Activated naive CD8-positive, alpha-beta T cell treated with anti-CD3 and anti-CD28 coated beads, Interleukin-2, amount 10 ng/mL, durations not matched to agents 7 days and 5 days (primary cell): ENCODE measurements at regions not wholly inside any gene's neighbourhood (a gene's known extent, or its start where the extent isn't known, plus 50 kb on each side); places are given as distances from the start of the nearest gene placed in this dataset.

ENCODE experiments used
- ATAC-seq: fragments of 150-1000 bp; cut with Tn5 transposase; one replicate; pipeline ENCODE4 v1.10.0; 2021; ENCODE audit warnings: low read depth, moderate library complexity
- POLR2A ChIA-PET: fragments of 350-600 bp; sonication (Branson Sonifier 250); formaldehyde crosslinking; loops from one replicate; lab custom pipeline; 2021; ENCODE audit warnings: antibody characterized with exemption; lab: Charles Lee
- DNase-seq: peaks from one replicate; pipeline ENCODE4 v3.0.0; 2021
- H3K27ac Mint-ChIP-seq: one replicate; pipeline ENCODE4 v1.8.0; 2022; ENCODE audit warnings: mild to moderate bottlenecking, mixed read lengths
- H3K27me3 Mint-ChIP-seq: one replicate; pipeline ENCODE4 v1.8.0; 2022; ENCODE audit warnings: mild to moderate bottlenecking, moderate library complexity, mixed read lengths
- H3K36me3 Mint-ChIP-seq: one replicate; pipeline ENCODE4 v1.8.0; 2021; ENCODE audit warnings: mild to moderate bottlenecking, mixed read lengths
- H3K4me1 Mint-ChIP-seq: one replicate; pipeline ENCODE4 v1.8.0; 2021; ENCODE audit warnings: mixed read lengths
- H3K4me3 Mint-ChIP-seq: one replicate; pipeline ENCODE4 v1.8.0; 2022; ENCODE audit warnings: mild to moderate bottlenecking, moderate library complexity, mixed read lengths
- H3K9me3 Mint-ChIP-seq: one replicate; pipeline ENCODE4 v1.8.0; 2021; ENCODE audit warnings: mixed read lengths

DNA sequence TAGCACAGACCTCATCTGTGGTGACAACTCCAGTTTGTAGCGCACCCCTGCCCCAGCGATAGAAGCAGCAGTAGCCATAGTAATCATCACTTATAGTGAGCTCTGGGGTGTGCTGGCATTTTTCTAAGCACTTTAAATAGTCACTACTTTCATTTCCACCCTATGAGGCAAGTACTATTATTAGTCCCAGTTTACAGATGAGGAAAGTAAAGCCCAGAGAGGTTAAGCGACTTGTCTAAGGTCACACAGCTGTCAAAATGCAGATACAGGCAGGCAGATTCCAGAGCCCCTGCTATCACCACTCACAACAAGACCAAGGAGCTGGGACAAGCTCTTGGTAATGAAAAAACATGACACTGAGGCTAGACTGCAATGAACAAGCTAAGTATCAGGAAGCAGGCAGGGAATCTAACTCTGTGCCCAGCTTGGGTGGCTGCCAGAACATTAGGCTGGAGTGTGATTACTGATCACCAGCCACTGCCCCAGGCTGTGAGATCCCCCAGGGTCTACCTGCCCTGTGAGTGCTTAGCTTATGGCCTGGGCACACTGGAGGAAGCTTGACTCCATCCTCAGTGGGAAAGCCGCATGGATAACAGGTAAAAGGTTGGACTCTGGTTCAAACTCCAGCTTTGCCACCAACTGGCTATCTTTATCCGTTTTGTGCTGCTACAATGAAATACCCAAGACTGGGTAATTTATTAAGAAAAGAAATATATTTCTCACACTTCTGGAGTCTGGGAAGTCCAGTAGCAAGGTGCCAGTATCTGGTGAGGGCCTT lies 561.1 kb downstream of the MN1 start:
- H3K4me3 Mint-ChIP-seq, result no peak overlapping the region

DNA sequence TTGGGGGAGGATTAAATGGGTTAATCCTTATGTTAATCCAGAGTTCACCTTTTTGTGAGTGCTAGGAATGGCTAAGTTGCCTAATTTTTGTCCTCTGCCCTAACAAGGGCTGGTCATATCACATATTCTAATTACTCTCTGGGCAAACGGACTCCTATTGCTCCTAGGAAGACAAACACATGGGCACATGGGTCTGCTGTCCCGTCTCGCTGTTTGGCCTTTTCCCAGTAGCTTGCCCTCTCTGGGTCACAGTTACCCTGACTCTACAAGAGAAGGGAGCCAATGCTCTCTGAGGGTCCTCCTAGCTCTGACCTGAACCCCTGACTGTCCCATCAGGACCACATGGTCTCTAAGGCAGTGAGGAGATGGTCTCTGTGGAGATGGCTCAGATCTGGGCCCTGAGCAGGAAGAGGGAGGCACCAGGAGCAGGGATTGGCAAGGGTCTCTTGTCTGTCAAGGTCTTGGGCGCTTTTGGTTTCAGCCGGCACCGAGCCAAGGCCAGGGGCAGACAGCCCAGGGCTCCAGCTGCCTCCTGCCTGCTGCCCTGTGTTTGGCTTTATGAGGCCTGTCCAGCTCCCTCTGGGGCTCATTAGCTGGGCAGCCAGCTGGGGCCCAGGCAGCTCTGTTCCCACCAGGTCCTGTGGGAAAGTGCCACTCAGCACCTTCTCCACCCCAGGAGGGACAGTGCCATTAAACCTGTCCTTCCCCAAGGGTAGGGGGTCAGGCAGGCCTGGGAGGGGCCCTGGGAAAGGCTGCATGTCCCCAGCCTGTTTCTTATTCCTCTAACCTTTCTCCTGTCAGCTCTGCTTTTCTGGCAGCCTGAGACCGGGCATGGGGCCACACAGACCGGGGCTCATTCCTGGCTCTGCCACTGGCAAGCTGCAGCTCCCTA lies 559.9 kb downstream of the MN1 start:
- Mint-ChIP-seq H3K36me3 (no peaks in the 10 kb centered on the region), H3K27ac (no peak overlapping the region), H3K27me3 (no peaks in the 10 kb centered on the region), H3K9me3 (no peaks in the 10 kb centered on the region), H3K4me1 (peaks cover under 1% of the 10 kb centered on the region), H3K4me3 (no peak overlapping the region)
- POLR2A ChIA-PET, result no interaction called here
- ATAC-seq (no peak), DNase-seq (no peak)

More for the DNA sequence above, 561.1 kb downstream of the MN1 start:
- H3K36me3 Mint-ChIP-seq, result no peaks in the 10 kb centered on the region
- no peak for ATAC-seq
- H3K27ac Mint-ChIP-seq, result no peak overlapping the region
- H3K4me1 Mint-ChIP-seq, result no peaks in the 10 kb centered on the region
- POLR2A ChIA-PET, result no interaction called here
- H3K27me3 Mint-ChIP-seq, result no peaks in the 10 kb centered on the region
- DNase-seq, result no peak
- no peaks in the 10 kb centered on the region for H3K9me3 Mint-ChIP-seq

GRCh38 chr22:27242474-27242873 lies 559.1 kb downstream of the MN1 start:
- no peak overlapping the region for H3K4me3 Mint-ChIP-seq
- H3K4me1 Mint-ChIP-seq, result peaks cover 4% of the 10 kb centered on the region
- no peaks in the 10 kb centered on the region for H3K36me3 Mint-ChIP-seq
- no peak for ATAC-seq
- no peaks in the 10 kb centered on the region for H3K27me3 Mint-ChIP-seq
- no peak overlapping the region for H3K27ac Mint-ChIP-seq
- no peak for DNase-seq
- H3K9me3 Mint-ChIP-seq, result no peaks in the 10 kb centered on the region
- POLR2A ChIA-PET, result no interaction called here

DNA sequence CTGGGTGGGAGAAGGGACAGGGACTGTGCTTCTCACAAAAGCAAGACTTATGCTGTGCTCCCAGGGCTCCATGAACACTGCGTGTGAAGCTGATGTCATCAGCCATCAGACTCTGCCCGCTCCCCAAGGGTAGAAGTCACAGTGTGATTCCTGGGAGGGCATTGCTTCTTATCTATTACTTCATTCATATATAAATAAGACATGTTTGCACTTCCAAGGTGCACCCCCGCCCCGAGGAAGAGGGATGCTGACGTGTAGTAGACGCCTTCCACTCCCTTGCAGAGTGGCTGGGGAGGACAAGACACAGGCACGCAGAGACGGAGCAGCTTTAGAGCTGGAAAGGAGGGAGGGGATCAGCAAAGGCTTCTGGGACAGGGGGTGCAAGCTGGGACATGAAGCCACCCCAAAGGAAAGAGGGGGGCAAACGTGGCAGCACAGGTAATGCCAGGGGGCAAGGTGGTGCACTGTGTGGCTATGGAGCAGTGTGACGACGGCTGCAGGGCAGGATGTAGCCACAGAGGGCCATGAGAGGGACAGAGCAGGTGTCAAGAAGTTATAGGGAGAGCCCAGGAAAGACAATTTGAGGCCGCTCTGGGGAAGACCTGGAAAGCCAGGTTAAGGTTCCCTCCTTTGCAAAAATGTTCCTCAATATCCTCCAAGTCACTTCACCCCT lies 558.5 kb downstream of the MN1 start:
- Mint-ChIP-seq H3K36me3 (no peaks in the 10 kb centered on the region), H3K9me3 (no peaks in the 10 kb centered on the region), H3K27me3 (no peaks in the 10 kb centered on the region), H3K4me1 (peaks cover 6% of the 10 kb centered on the region), H3K27ac (no peak overlapping the region), H3K4me3 (no peak overlapping the region)
- ATAC-seq, result no peak
- POLR2A ChIA-PET, result no interaction called here
- DNase-seq, result no peak

GRCh38 chr22:27244328-27244727 lies 557.2 kb downstream of the MN1 start:
- no peak overlapping the region for H3K4me3 Mint-ChIP-seq
- no peak overlapping the region for H3K27ac Mint-ChIP-seq
- no peak for ATAC-seq
- POLR2A ChIA-PET, result no interaction called here
- H3K9me3 Mint-ChIP-seq, result no peaks in the 10 kb centered on the region
- no peak for DNase-seq
- no peaks in the 10 kb centered on the region for H3K27me3 Mint-ChIP-seq
- H3K36me3 Mint-ChIP-seq, result no peaks in the 10 kb centered on the region
- peaks cover 6% of the 10 kb centered on the region for H3K4me1 Mint-ChIP-seq

DNA sequence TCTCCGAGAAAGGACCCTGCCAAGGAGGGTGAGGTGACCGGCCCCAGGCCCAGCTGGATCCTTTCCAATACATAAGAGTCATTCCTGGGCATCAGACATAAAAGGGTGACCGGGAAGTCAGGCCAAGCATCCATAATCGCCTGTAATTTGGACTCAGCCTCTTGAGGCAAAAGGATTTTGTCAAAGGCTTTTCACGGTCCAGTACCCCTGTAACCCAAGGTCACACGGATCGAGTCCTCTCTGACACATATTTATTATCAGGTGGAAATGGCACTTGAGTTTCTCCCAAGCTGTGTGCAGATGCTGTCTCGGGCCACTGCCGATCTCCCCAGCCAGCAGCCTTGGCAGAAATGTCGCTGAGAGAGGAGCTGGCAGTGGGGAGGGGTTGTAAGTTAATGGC lies 556.5 kb downstream of the MN1 start:
- DNase-seq (no peak), ATAC-seq (no peak)
- no peaks in the 10 kb centered on the region for H3K36me3 Mint-ChIP-seq
- H3K27me3 Mint-ChIP-seq, result no peaks in the 10 kb centered on the region
- POLR2A ChIA-PET, result no interaction called here
- no peak overlapping the region for H3K4me3 Mint-ChIP-seq
- H3K9me3 Mint-ChIP-seq, result no peaks in the 10 kb centered on the region
- H3K4me1 Mint-ChIP-seq, result peaks cover 6% of the 10 kb centered on the region
- H3K27ac Mint-ChIP-seq, result no peak overlapping the region

- no peaks in the 10 kb centered on the region for H3K9me3 Mint-ChIP-seq
Observed at GRCh38 chr22:27246558-27246957, 555.0 kb downstream of the MN1 start.

GRCh38 chr22:27247701-27248434 lies 553.7 kb downstream of the MN1 start:
- no peaks in the 10 kb centered on the region for H3K36me3 Mint-ChIP-seq

More at GRCh38 chr22:27246558-27246957, 555.0 kb downstream of the MN1 start:
- DNase-seq (no peak), ATAC-seq (no peak)
- POLR2A ChIA-PET, result no interaction called here
- Mint-ChIP-seq H3K4me1 (peaks cover 6% of the 10 kb centered on the region), H3K36me3 (no peaks in the 10 kb centered on the region), H3K4me3 (peak overlapping the region; percentile 2), H3K27me3 (no peaks in the 10 kb centered on the region), H3K27ac (no peak overlapping the region)

GRCh38 chr22:27250418-27250817 lies 551.1 kb downstream of the MN1 start:
- Mint-ChIP-seq H3K4me1 (peaks cover 6% of the 10 kb centered on the region), H3K27ac (no peak overlapping the region), H3K9me3 (peaks cover 4% of the 10 kb centered on the region), H3K4me3 (no peak overlapping the region), H3K27me3 (no peaks in the 10 kb centered on the region), H3K36me3 (no peaks in the 10 kb centered on the region)
- ATAC-seq (no peak), DNase-seq (no peak)
- POLR2A ChIA-PET, result no interaction called here

More at GRCh38 chr22:27247701-27248434, 553.7 kb downstream of the MN1 start:
- DNase-seq (no peak), ATAC-seq (no peak)
- no peak overlapping the region for H3K4me3 Mint-ChIP-seq
- H3K4me1 Mint-ChIP-seq, result peaks cover 6% of the 10 kb centered on the region
- no peak overlapping the region for H3K27ac Mint-ChIP-seq
- peaks cover 2% of the 10 kb centered on the region for H3K9me3 Mint-ChIP-seq
- no peaks in the 10 kb centered on the region for H3K27me3 Mint-ChIP-seq
- POLR2A ChIA-PET, result no interaction called here

GRCh38 chr22:27250886-27251285 lies 550.7 kb downstream of the MN1 start:
- peaks cover 9% of the 10 kb centered on the region for H3K9me3 Mint-ChIP-seq
- peaks cover 6% of the 10 kb centered on the region for H3K4me1 Mint-ChIP-seq
- ATAC-seq (no peak), DNase-seq (no peak)
- H3K4me3 Mint-ChIP-seq, result no peak overlapping the region
- no peaks in the 10 kb centered on the region for H3K27me3 Mint-ChIP-seq
- no peaks in the 10 kb centered on the region for H3K36me3 Mint-ChIP-seq
- POLR2A ChIA-PET, result no interaction called here
- H3K27ac Mint-ChIP-seq, result no peak overlapping the region

DNA sequence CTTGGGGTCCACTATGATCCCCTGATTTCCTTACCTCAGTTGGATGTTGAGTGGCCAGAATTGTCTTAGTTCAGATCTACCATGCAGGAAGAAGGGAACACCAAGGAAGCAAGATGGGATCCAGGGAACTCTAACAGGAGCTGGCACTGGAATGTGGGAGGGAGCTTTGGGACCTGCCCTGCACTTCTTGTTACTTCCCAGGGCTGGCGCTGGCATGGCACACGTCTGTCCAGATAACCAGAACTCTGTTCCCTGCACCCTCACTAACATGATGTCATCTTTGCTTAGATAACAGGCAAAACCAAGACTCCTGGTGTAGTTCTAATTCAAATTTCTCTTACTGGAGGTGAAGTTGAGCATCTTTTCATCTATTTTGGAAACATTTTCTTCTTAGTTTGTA lies 550.0 kb downstream of the MN1 start:
- DNase-seq, result no peak
- H3K36me3 Mint-ChIP-seq, result no peaks in the 10 kb centered on the region
- H3K4me3 Mint-ChIP-seq, result no peak overlapping the region
- H3K4me1 Mint-ChIP-seq, result peaks cover 6% of the 10 kb centered on the region
- peaks cover 9% of the 10 kb centered on the region for H3K9me3 Mint-ChIP-seq
- no peak overlapping the region for H3K27ac Mint-ChIP-seq
- H3K27me3 Mint-ChIP-seq, result no peaks in the 10 kb centered on the region
- POLR2A ChIA-PET, result no interaction called here
- no peak for ATAC-seq

DNA sequence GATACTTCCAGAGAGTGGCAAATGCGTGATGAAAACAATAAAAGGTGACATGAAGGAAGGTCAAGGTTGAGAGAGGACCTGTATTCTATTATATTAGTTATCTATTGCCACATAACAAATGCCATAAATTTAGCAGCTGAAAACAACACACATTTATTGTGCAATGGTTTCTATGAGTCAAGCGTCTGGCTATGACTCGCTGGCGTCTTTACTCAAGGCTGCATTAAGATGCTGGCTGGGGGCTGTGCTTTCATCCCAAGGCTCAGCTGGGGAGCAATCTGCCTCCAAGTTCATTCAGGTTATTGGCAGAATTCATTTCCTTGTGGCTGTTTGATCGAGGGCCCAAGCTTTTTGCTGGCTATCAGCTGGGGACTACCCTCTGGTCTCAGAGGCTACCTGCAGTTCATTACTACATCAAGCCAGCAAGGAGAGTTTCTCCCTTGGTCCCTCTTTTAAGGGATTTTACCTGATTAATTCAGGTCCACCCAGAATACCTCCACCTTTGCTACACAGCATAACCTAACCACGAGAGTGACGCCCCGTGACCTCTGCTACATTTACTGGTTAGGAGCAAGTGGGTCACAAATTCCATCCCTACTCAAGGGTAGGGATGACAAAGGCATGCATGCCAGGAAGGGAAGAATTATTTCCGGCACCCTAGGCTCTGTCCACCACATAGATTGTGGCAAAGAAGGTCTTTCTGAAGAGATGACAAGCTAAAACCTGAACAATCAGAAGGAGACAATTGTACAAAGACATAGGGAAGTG lies 549.1 kb downstream of the MN1 start:
- Mint-ChIP-seq H3K27me3 (no peaks in the 10 kb centered on the region), H3K4me3 (no peak overlapping the region), H3K27ac (no peak overlapping the region), H3K36me3 (no peaks in the 10 kb centered on the region), H3K4me1 (peaks cover 2% of the 10 kb centered on the region), H3K9me3 (peaks cover 10% of the 10 kb centered on the region)
- DNase-seq (no peak), ATAC-seq (no peak)
- POLR2A ChIA-PET, result no interaction called here
